SK-N-SH treated with all-trans-retinoic acid at 6 μM for 48 hours (cell line): ENCODE measurements at regions not wholly inside any gene's neighbourhood (a gene's known extent, or its start where the extent isn't known, plus 50 kb on each side); places are given as distances from the start of the nearest gene placed in this dataset.

Source experiments
- ATAC-seq: fragments of 200-7000 bp; cut with Tn5 transposase; 3 replicates; pipeline ENCODE4 v1.9.1; 2020; ENCODE audit warnings: mild to moderate bottlenecking, moderate library complexity
- ARNTL ChIP-seq: fragments of 450-650 bp; formaldehyde crosslinking; IDR thresholded peaks from 2 replicates; pipeline ENCODE4 v1.5.0; 2020; ENCODE audit warnings: low read depth, mild to moderate bottlenecking, moderate library complexity, borderline replicate concordance
- BACH2 ChIP-seq: fragments of 250-450 bp; sonication (Bioruptor Pico); IDR thresholded peaks from 2 replicates; pipeline ENCODE4 v1.9.0; 2021; ENCODE audit warnings: mild to moderate bottlenecking, borderline replicate concordance
- CREB5 ChIP-seq: fragments of 250-450 bp; sonication (Bioruptor Pico); IDR thresholded peaks from 2 replicates; pipeline ENCODE4 v1.5.1; 2020; ENCODE audit warnings: low read depth, mild to moderate bottlenecking, moderate library complexity
- CSDC2 ChIP-seq: fragments of 250-450 bp; sonication (Bioruptor Pico); IDR thresholded peaks from 2 replicates; pipeline ENCODE4 v1.5.0; 2020; ENCODE audit warnings: mild to moderate bottlenecking, moderate library complexity
- CSRNP3 ChIP-seq: fragments of 250-450 bp; sonication (Bioruptor Pico); IDR thresholded peaks from 2 replicates; pipeline ENCODE4 v1.5.1; 2021; ENCODE audit warnings: mild to moderate bottlenecking, moderate library complexity
- GLIS3 ChIP-seq: fragments of 250-450 bp; sonication (Bioruptor Pico); IDR thresholded peaks from 2 replicates; pipeline ENCODE4 v1.5.0; 2020; ENCODE audit warnings: mild to moderate bottlenecking, moderate library complexity
- ISL1 ChIP-seq: fragments of 250-450 bp; sonication (Bioruptor Pico); IDR thresholded peaks from 2 replicates; pipeline ENCODE4 v2.1.2; 2022; ENCODE audit warnings: mild to moderate bottlenecking, moderate library complexity
- OSR1 ChIP-seq: fragments of 250-450 bp; sonication (Bioruptor Pico); IDR thresholded peaks from 2 replicates; pipeline ENCODE4 v1.8.0; 2022; ENCODE audit warnings: moderate library complexity, mild to moderate bottlenecking, inconsistent platforms
- PATZ1 ChIP-seq: fragments of 250-450 bp; sonication (Bioruptor Pico); IDR thresholded peaks from 2 replicates; pipeline ENCODE4 v1.8.0; 2020; ENCODE audit warnings: mild to moderate bottlenecking, moderate library complexity, borderline replicate concordance
- PPARA ChIP-seq: fragments of 250-450 bp; sonication (Bioruptor Pico); IDR thresholded peaks from 2 replicates; pipeline ENCODE4 v1.5.0; 2020; ENCODE audit warnings: mild to moderate bottlenecking, borderline replicate concordance
- RARB ChIP-seq: fragments of 250-450 bp; sonication (Bioruptor Pico); IDR thresholded peaks from 2 replicates; pipeline ENCODE4 v1.8.0; 2021; ENCODE audit warnings: mild to moderate bottlenecking, moderate library complexity
- SNAI2 ChIP-seq: fragments of 250-450 bp; sonication (Bioruptor Pico); IDR thresholded peaks from 2 replicates; pipeline ENCODE4 v1.5.0; 2020; ENCODE audit warnings: mild to moderate bottlenecking, moderate library complexity
- TCF4 ChIP-seq: fragments of 250-450 bp; sonication (Bioruptor Pico); IDR thresholded peaks from 2 replicates; pipeline ENCODE4 v1.8.0; 2021; ENCODE audit warnings: mild to moderate bottlenecking, moderate library complexity, borderline replicate concordance
- ZC3H10 ChIP-seq: fragments of 250-450 bp; sonication (Bioruptor Pico); IDR thresholded peaks from 2 replicates; pipeline ENCODE4 v1.5.1; 2021; ENCODE audit warnings: mild to moderate bottlenecking, moderate library complexity
- ZFP3 ChIP-seq: fragments of 250-450 bp; sonication (Bioruptor Pico); IDR thresholded peaks from 2 replicates; pipeline ENCODE4 v1.5.0; 2020; ENCODE audit warnings: mild to moderate bottlenecking, moderate library complexity
- ZFP30 ChIP-seq: fragments of 450-650 bp; formaldehyde crosslinking; IDR thresholded peaks from 2 replicates; pipeline ENCODE4 v1.5.0; 2022; ENCODE audit warnings: mild to moderate bottlenecking, moderate library complexity
- ZNF565 ChIP-seq: fragments of 450-650 bp; formaldehyde crosslinking; conservative IDR thresholded peaks from 2 replicates; pipeline ENCODE4 v1.5.0; 2020; ENCODE audit warnings: low read depth, mild to moderate bottlenecking, moderate library complexity
- ZNF70 ChIP-seq: fragments of 450-650 bp; formaldehyde crosslinking; IDR thresholded peaks from 2 replicates; pipeline ENCODE4 v1.5.0; 2020; ENCODE audit warnings: mild to moderate bottlenecking, moderate library complexity
- ZNF8 ChIP-seq: fragments of 450-650 bp; formaldehyde crosslinking; IDR thresholded peaks from 2 replicates; pipeline ENCODE4 v1.5.0; 2020; ENCODE audit warnings: mild to moderate bottlenecking, moderate library complexity
- TF ChIP-seq, protein P1 (sequence below): fragments of 250-450 bp; sonication (Bioruptor Pico); IDR thresholded peaks from 2 replicates; pipeline ENCODE4 v1.8.0; 2021; ENCODE audit warnings: low read depth, mild to moderate bottlenecking, moderate library complexity, borderline replicate concordance

GRCh38 chr1:61569303-61569621 lies 155.7 kb downstream of the TM2D1 start (continued):
- TF ChIP-seq, protein P1, sequence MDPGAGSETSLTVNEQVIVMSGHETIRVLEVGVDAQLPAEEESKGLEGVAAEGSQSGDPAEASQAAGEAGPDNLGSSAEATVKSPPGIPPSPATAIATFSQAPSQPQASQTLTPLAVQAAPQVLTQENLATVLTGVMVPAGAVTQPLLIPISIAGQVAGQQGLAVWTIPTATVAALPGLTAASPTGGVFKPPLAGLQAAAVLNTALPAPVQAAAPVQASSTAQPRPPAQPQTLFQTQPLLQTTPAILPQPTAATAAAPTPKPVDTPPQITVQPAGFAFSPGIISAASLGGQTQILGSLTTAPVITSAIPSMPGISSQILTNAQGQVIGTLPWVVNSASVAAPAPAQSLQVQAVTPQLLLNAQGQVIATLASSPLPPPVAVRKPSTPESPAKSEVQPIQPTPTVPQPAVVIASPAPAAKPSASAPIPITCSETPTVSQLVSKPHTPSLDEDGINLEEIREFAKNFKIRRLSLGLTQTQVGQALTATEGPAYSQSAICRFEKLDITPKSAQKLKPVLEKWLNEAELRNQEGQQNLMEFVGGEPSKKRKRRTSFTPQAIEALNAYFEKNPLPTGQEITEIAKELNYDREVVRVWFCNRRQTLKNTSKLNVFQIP (CRISPR knock-in tag): no peak
- TF ChIP-seq GLIS3 (CRISPR knock-in tag) (no peak), ISL1 (no peak)
- TF ChIP-seq, all 23 proteins: peak for 0

GRCh38 chr1:61568460-61569302 lies 156.3 kb downstream of the TM2D1 start:
- TF ChIP-seq BACH2 (CRISPR knock-in tag) (no peak), PATZ1 (CRISPR knock-in tag) (no peak), GLIS3 (CRISPR knock-in tag) (no peak), ARNTL (CRISPR knock-in tag) (no peak), ZNF565 (CRISPR knock-in tag) (no peak), PPARA (CRISPR knock-in tag) (no peak), ZNF70 (CRISPR knock-in tag) (no peak), ZC3H10 (CRISPR knock-in tag) (no peak), TCF4 (CRISPR knock-in tag) (no peak), ZFP3 (CRISPR knock-in tag) (no peak), RARB (no peak), ZNF8 (CRISPR knock-in tag) (no peak), CREB5 (CRISPR knock-in tag) (no peak), ZFP30 (CRISPR knock-in tag) (no peak), CSRNP3 (no peak), OSR1 (CRISPR knock-in tag) (no peak), ISL1 (no peak)
- TF ChIP-seq, protein P1 (CRISPR knock-in tag): no peak
- TF ChIP-seq, all 23 proteins: peak for 0
- no peak; the same call in 2 of the 3 replicates for ATAC-seq

DNA sequence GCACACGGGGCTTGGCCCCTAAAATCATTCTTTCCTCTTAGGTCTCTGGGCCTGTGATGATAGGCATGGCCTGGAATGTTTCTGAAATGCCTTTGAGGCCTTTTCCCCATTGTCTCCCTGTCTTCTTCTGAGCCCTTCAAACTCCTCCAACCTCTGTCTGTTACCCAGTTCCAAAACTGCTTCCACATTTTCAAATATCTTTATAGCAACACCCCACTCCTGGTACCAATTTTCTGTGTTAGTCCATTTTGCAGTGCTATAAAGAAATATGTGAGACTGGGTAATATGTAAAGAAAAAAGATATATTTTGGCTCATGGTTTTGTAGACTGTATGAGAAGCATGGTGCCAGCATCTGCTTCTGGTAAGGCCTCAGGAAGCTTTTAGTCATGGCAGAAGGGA lies 158.8 kb downstream of the TM2D1 start:
- no peak for ATAC-seq
- TF ChIP-seq ZNF565 (CRISPR knock-in tag) (no peak), SNAI2 (CRISPR knock-in tag) (no peak), TCF4 (CRISPR knock-in tag) (no peak), CSDC2 (CRISPR knock-in tag) (no peak), ARNTL (CRISPR knock-in tag) (no peak), PATZ1 (CRISPR knock-in tag) (no peak)
